Activated CD8-positive, alpha-beta T cell treated with anti-CD3 and anti-CD28 coated beads for 36 hours (primary cell): ENCODE measurements at regions not wholly inside any gene's neighbourhood (a gene's known extent, or its start where the extent isn't known, plus 50 kb on each side); places are given as distances from the start of the nearest gene placed in this dataset.

Experiments used
- ATAC-seq: fragments of 200-7000 bp; cut with Tn5 transposase; one replicate; pipeline ENCODE4 v1.10.0; 2021; ENCODE audit warnings: mild to moderate bottlenecking, moderate library complexity
- CTCF ChIA-PET: fragments of 350-600 bp; sonication (Branson Sonifier 250); formaldehyde crosslinking; loops from one replicate; lab custom pipeline; 2021; ENCODE audit warnings: antibody characterized with exemption; lab: Charles Lee
- POLR2A ChIA-PET: fragments of 350-600 bp; sonication (Branson Sonifier 250); formaldehyde crosslinking; loops from one replicate; lab custom pipeline; 2021; ENCODE audit warnings: antibody characterized with exemption; lab: Charles Lee
- DNase-seq: peaks from one replicate; pipeline ENCODE4 v3.0.0-alpha.2; 2020
- H3K27ac Mint-ChIP-seq: one replicate; pipeline ENCODE4 v1.8.0; 2021; ENCODE audit warnings: mild to moderate bottlenecking, mixed read lengths
- H3K27me3 Mint-ChIP-seq: one replicate; pipeline ENCODE4 v1.8.0; 2021; ENCODE audit warnings: mixed read lengths
- H3K36me3 Mint-ChIP-seq: one replicate; pipeline ENCODE4 v1.8.0; 2021; ENCODE audit warnings: low read depth, mixed read lengths
- H3K4me1 Mint-ChIP-seq: one replicate; pipeline ENCODE4 v1.8.0; 2021; ENCODE audit warnings: low read depth, mixed read lengths
- H3K4me3 Mint-ChIP-seq: one replicate; pipeline ENCODE4 v1.8.0; 2021; ENCODE audit warnings: mild to moderate bottlenecking, moderate library complexity, mixed read lengths
- H3K9me3 Mint-ChIP-seq: one replicate; pipeline ENCODE4 v1.8.0; 2021; ENCODE audit warnings: mixed read lengths
- intact Hi-C: fragments of 100-400 bp; cut with micrococcal nuclease; formaldehyde crosslinking; loops from one replicate; pipeline ENCODE4 v1.10.0; 2022
- TF ChIP-seq, protein P1 (sequence below): fragments of 200-600 bp; IDR thresholded peaks from one replicate; pipeline ENCODE4 v1.8.0; 2022; ENCODE audit warnings: antibody characterized with exemption, mild to moderate bottlenecking

- no peaks in the 10 kb centered on the region for H3K36me3 Mint-ChIP-seq
- ChIA-PET POLR2A (no interaction called here), CTCF (no interaction called here)
- TF ChIP-seq, protein P1, sequence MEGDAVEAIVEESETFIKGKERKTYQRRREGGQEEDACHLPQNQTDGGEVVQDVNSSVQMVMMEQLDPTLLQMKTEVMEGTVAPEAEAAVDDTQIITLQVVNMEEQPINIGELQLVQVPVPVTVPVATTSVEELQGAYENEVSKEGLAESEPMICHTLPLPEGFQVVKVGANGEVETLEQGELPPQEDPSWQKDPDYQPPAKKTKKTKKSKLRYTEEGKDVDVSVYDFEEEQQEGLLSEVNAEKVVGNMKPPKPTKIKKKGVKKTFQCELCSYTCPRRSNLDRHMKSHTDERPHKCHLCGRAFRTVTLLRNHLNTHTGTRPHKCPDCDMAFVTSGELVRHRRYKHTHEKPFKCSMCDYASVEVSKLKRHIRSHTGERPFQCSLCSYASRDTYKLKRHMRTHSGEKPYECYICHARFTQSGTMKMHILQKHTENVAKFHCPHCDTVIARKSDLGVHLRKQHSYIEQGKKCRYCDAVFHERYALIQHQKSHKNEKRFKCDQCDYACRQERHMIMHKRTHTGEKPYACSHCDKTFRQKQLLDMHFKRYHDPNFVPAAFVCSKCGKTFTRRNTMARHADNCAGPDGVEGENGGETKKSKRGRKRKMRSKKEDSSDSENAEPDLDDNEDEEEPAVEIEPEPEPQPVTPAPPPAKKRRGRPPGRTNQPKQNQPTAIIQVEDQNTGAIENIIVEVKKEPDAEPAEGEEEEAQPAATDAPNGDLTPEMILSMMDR = no peak
- intact Hi-C loops = no loop called here
- peaks cover 7% of the 10 kb centered on the region for H3K9me3 Mint-ChIP-seq
- no peaks in the 10 kb centered on the region for H3K4me1 Mint-ChIP-seq
- no peak overlapping the region for H3K27ac Mint-ChIP-seq
- no peak overlapping the region for H3K4me3 Mint-ChIP-seq
- no peak for DNase-seq
- ATAC-seq = no peak
- H3K27me3 Mint-ChIP-seq = no peaks in the 10 kb centered on the region
Measured at GRCh38 chr21:27164208-27165177, 197.6 kb upstream of the ADAMTS5 start.

DNA sequence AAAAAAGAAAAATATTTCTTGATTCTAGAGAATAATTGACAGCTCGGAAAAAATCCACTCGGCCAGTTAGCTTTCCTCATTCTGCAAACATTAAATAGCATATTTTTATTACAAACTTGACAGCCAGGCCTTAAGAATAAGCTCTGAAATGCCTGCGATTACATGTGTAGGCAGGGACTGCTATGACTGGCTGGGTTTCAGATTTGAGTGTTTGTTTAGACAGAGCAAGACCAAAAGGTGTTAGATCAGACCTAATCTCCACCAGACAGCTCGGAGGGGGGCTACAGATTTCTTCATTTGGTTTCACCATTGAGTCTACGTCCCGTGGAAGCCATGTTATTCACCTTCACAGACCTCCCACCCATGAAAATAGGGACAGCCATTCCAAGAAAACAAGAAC is 192.1 kb upstream of the ADAMTS5 start:
- peaks cover 2% of the 10 kb centered on the region for H3K9me3 Mint-ChIP-seq
- H3K4me1 Mint-ChIP-seq = no peaks in the 10 kb centered on the region
- intact Hi-C loops = no loop called here
- ChIA-PET CTCF (no interaction called here), POLR2A (no interaction called here)
- H3K4me3 Mint-ChIP-seq = no peak overlapping the region
- H3K27ac Mint-ChIP-seq = no peak overlapping the region
- H3K27me3 Mint-ChIP-seq = no peaks in the 10 kb centered on the region
- DNase-seq (no peak), ATAC-seq (no peak)
- TF ChIP-seq, protein P1 = no peak
- no peaks in the 10 kb centered on the region for H3K36me3 Mint-ChIP-seq

DNA sequence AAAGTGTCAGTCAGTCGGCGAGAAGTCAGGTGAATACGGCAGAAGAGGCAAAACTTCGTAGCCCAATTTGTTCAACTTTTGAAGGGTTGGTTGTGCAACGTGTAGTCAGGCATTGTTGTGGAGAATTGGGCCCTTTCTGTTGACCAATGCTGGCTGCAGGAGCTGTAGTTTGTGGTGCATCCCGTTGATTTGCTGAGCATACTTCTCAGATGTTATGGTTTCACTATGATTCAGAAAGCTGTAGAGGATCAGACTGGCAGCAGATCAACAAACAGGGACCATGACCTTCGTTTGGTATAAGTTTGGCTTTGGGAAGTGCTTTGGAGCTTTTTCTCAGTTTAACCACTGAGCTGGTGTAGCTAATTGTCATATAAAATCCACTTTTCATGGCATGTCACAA is 190.2 kb upstream of the ADAMTS5 start:
- POLR2A ChIA-PET = no interaction called here
- Mint-ChIP-seq H3K4me3 (no peak overlapping the region), H3K9me3 (no peaks in the 10 kb centered on the region), H3K27ac (no peak overlapping the region), H3K27me3 (no peaks in the 10 kb centered on the region), H3K4me1 (no peaks in the 10 kb centered on the region), H3K36me3 (no peaks in the 10 kb centered on the region)
- intact Hi-C loops = no loop called here
- TF ChIP-seq, protein P1 = no peak
- DNase-seq (no peak), ATAC-seq (no peak)
- CTCF ChIA-PET = no interaction called here

GRCh38 chr21:27156666-27157065 is 189.8 kb upstream of the ADAMTS5 start:
- Mint-ChIP-seq H3K9me3 (no peaks in the 10 kb centered on the region), H3K27me3 (no peaks in the 10 kb centered on the region), H3K4me1 (no peaks in the 10 kb centered on the region), H3K36me3 (no peaks in the 10 kb centered on the region), H3K4me3 (no peak overlapping the region), H3K27ac (no peak overlapping the region)
- ATAC-seq (no peak), DNase-seq (no peak)
- ChIA-PET CTCF (no interaction called here), POLR2A (no interaction called here)
- intact Hi-C loops = no loop called here
- TF ChIP-seq, protein P1 = no peak

- intact Hi-C loops = no loop called here
- Mint-ChIP-seq H3K27ac (no peak overlapping the region), H3K4me1 (no peaks in the 10 kb centered on the region), H3K36me3 (no peaks in the 10 kb centered on the region), H3K27me3 (no peaks in the 10 kb centered on the region), H3K9me3 (peaks cover 1% of the 10 kb centered on the region), H3K4me3 (no peak overlapping the region)
- ChIA-PET POLR2A (interaction anchor here (0.6 kb wide), 1 partner anchor 213 kb away, joined by 3 read pairs; no protein-coding TSS in a partner anchor), CTCF (no interaction called here)
- DNase-seq (no peak), ATAC-seq (no peak)
- TF ChIP-seq, protein P1 = no peak
Measured at GRCh38 chr21:27155130-27155500, 188.2 kb upstream of the ADAMTS5 start.
